ENCODE measurements at regions not wholly inside any gene's neighbourhood (a gene's known extent, or its start where the extent isn't known, plus 50 kb on each side); places are given as distances from the start of the nearest gene placed in this dataset.

GRCh38 chr10:71040343-71040742, 152.0 kb upstream of the PCBD1 start:
- H3K36me3 Mint-ChIP-seq = no peaks in the 10 kb centered on the region
- no peaks in the 10 kb centered on the region for H3K9me3 Mint-ChIP-seq
- H3K4me3 Mint-ChIP-seq = no peak overlapping the region
- H3K27ac Mint-ChIP-seq = no peak overlapping the region
- no peaks in the 10 kb centered on the region for H3K4me1 Mint-ChIP-seq
- H3K27me3 Mint-ChIP-seq = no peaks in the 10 kb centered on the region

DNA sequence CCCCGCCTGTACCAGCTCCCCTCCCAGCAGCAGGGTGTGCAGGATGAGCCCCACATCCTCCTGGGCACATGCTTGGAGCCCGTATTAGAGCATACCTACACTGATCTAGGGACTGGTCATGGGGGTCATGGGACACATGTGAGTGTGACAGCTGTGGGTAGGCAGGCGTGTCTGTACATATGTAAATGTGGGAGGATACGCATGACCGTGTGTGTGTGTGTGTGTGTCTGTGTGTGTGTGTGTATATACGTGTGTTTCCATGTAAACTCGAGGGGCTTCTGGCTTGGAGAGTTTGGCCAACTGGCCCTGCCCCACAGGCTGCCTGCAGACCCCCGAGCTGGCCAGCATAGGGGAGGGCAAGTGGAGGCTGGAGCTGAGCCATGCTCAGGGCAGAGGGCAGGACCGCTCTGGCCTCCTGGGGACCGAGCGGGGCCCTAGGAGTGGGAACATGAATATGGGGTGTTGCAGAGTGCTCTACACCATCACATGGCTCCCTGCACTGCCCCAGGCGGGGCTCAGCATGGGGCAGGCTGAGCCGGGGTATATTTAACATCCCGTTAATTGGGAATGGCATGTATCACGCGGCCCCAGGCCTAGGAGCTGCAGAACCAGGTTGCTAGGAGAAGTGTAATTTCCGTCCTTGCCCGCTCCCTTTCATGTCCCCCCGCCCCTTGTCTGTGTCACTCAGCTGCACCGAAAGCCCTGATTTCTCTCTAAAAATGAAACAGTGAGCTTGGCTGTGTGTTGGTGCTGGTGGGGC, 152.7 kb upstream of the PCBD1 start:
- Mint-ChIP-seq H3K9me3 (no peaks in the 10 kb centered on the region), H3K27me3 (no peaks in the 10 kb centered on the region), H3K4me3 (no peak overlapping the region), H3K4me1 (no peaks in the 10 kb centered on the region), H3K36me3 (no peaks in the 10 kb centered on the region), H3K27ac (no peak overlapping the region)

GRCh38 chr10:71042216-71042615, 153.9 kb upstream of the PCBD1 start:
- Mint-ChIP-seq H3K9me3 (no peaks in the 10 kb centered on the region), H3K27me3 (no peaks in the 10 kb centered on the region), H3K4me3 (no peak overlapping the region), H3K27ac (no peak overlapping the region), H3K4me1 (no peaks in the 10 kb centered on the region), H3K36me3 (no peaks in the 10 kb centered on the region)

GRCh38 chr10:71042699-71043098, 154.3 kb upstream of the PCBD1 start:
- no peaks in the 10 kb centered on the region for H3K4me1 Mint-ChIP-seq
- H3K9me3 Mint-ChIP-seq = no peaks in the 10 kb centered on the region
- no peak overlapping the region for H3K27ac Mint-ChIP-seq
- no peaks in the 10 kb centered on the region for H3K27me3 Mint-ChIP-seq
- no peaks in the 10 kb centered on the region for H3K36me3 Mint-ChIP-seq
- no peak overlapping the region for H3K4me3 Mint-ChIP-seq

DNA sequence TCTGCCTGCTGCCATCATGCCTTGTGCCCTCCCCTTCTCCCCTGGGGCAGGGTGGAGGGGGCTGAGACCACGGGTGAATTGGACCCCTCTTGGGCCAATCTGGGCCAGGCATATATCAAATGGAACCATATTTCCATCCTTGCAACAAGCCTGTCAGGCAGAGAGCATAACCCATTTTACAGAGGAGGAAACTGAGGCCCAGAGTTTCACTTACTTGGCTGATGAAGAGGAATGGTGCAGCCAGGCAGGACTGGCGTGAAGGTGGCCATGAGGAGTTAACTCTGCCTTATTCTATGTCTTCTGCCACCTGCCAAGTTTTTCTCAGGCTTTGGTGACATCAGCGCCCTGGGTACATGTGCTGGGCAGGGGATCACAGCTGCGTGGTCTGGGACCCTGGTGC, 155.5 kb upstream of the PCBD1 start:
- Mint-ChIP-seq H3K9me3 (no peaks in the 10 kb centered on the region), H3K36me3 (no peaks in the 10 kb centered on the region), H3K4me1 (no peaks in the 10 kb centered on the region), H3K27me3 (no peaks in the 10 kb centered on the region), H3K4me3 (no peak overlapping the region), H3K27ac (no peak overlapping the region)

DNA sequence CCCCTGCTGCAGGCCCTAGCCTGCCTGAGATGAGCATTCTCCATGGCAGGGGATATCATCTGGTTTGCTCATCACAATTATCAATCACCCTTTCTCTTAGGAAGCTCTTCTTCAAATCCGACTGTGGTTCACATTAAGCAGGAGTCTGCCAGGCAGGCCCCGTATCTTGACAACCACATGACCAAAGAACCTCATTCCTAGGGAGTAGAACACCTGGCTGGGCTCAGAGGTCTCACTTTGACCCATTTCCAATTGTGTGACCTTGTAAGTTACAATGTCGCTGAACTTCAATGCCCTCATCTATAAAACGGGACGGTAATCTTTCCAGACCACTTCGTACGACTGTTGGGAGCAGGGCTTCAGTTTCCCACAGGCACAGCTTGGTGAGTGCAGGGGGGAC, 156.4 kb upstream of the PCBD1 start:
- Mint-ChIP-seq H3K4me3 (no peak overlapping the region), H3K27ac (no peak overlapping the region), H3K27me3 (no peaks in the 10 kb centered on the region), H3K4me1 (no peaks in the 10 kb centered on the region), H3K36me3 (no peaks in the 10 kb centered on the region), H3K9me3 (no peaks in the 10 kb centered on the region)

- Mint-ChIP-seq H3K9me3 (no peaks in the 10 kb centered on the region), H3K27me3 (no peaks in the 10 kb centered on the region), H3K27ac (no peak overlapping the region), H3K4me1 (no peaks in the 10 kb centered on the region), H3K36me3 (no peaks in the 10 kb centered on the region), H3K4me3 (no peak overlapping the region)
Observed at GRCh38 chr10:71045204-71045809, 156.9 kb upstream of the PCBD1 start.

DNA sequence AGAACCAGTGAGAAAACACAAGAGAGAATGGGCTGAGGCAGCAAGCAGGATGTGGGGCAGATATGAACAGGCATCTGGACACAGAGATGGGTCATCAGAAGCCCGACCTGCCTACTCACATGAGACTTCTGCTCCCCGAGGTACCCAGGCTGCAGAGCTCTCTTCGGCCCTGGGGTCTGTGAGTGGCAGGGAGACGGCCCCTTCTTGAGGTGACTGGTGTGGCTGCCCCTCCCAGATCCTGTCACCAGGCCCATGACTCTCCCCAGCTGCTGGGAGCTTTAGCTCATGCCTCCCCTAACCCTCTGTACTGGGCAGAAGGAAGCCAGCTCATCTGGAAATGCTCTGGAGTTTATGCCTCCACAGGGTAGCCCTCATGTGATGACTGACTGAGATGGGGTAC, 157.6 kb upstream of the PCBD1 start:
- Mint-ChIP-seq H3K4me3 (no peak overlapping the region), H3K27ac (no peak overlapping the region), H3K27me3 (no peaks in the 10 kb centered on the region), H3K36me3 (no peaks in the 10 kb centered on the region), H3K9me3 (no peaks in the 10 kb centered on the region), H3K4me1 (no peaks in the 10 kb centered on the region)

GRCh38 chr10:71046747-71047146, 158.4 kb upstream of the PCBD1 start:
- Mint-ChIP-seq H3K27me3 (peaks cover under 1% of the 10 kb centered on the region), H3K4me3 (no peak overlapping the region), H3K36me3 (no peaks in the 10 kb centered on the region), H3K9me3 (no peaks in the 10 kb centered on the region), H3K27ac (no peak overlapping the region), H3K4me1 (no peaks in the 10 kb centered on the region)

- Mint-ChIP-seq H3K4me3 (no peak overlapping the region), H3K27me3 (peaks cover 2% of the 10 kb centered on the region), H3K9me3 (no peaks in the 10 kb centered on the region), H3K36me3 (no peaks in the 10 kb centered on the region), H3K27ac (no peak overlapping the region), H3K4me1 (no peaks in the 10 kb centered on the region)
Observed at GRCh38 chr10:71048971-71049615, 160.7 kb upstream of the PCBD1 start.

- Mint-ChIP-seq H3K9me3 (peaks cover 5% of the 10 kb centered on the region), H3K27me3 (peaks cover 3% of the 10 kb centered on the region), H3K27ac (no peak overlapping the region)
Observed at GRCh38 chr10:71049994-71050393, 161.6 kb upstream of the PCBD1 start.

GRCh38 chr10:71052076-71052660, 160.2 kb upstream of the UNC5B start:
- Mint-ChIP-seq H3K4me3 (no peak overlapping the region), H3K27me3 (peaks cover 3% of the 10 kb centered on the region), H3K9me3 (peaks cover 5% of the 10 kb centered on the region), H3K27ac (no peak overlapping the region), H3K4me1 (no peaks in the 10 kb centered on the region), H3K36me3 (no peaks in the 10 kb centered on the region)

More at GRCh38 chr10:71049994-71050393, 161.6 kb upstream of the PCBD1 start:
- H3K36me3 Mint-ChIP-seq = no peaks in the 10 kb centered on the region
- no peaks in the 10 kb centered on the region for H3K4me1 Mint-ChIP-seq
- H3K4me3 Mint-ChIP-seq = no peak overlapping the region

DNA sequence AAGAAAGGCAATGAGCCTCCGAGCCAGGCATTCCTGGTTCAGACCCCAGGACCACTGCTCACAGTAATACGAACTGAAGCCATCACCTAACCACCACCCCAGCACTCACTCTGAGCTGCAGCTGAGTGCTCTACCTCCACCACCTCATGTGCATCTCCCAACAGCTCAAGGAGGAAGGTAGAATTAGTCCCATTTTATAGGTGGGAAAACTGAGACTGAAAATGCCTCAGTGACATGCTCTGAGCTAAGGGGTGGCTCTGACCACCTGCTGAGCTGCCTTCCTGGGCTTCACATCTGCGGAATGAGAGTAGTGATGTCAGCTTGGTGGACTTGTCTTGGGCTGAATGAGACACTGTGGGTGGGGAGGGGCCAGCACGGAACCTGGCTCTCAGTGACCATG, 159.7 kb upstream of the UNC5B start:
- H3K4me1 Mint-ChIP-seq = no peaks in the 10 kb centered on the region
- no peak overlapping the region for H3K4me3 Mint-ChIP-seq
- H3K27me3 Mint-ChIP-seq = peaks cover 3% of the 10 kb centered on the region
- H3K9me3 Mint-ChIP-seq = peaks cover 5% of the 10 kb centered on the region
- H3K27ac Mint-ChIP-seq = no peak overlapping the region
- H3K36me3 Mint-ChIP-seq = no peaks in the 10 kb centered on the region

- no peak overlapping the region for H3K4me3 Mint-ChIP-seq
- H3K36me3 Mint-ChIP-seq = no peaks in the 10 kb centered on the region
- no peak overlapping the region for H3K27ac Mint-ChIP-seq
- H3K9me3 Mint-ChIP-seq = peaks cover 5% of the 10 kb centered on the region
- peaks cover 3% of the 10 kb centered on the region for H3K27me3 Mint-ChIP-seq
- no peaks in the 10 kb centered on the region for H3K4me1 Mint-ChIP-seq
Observed at GRCh38 chr10:71053169-71053895, 159.0 kb upstream of the UNC5B start.

- Mint-ChIP-seq H3K4me1 (no peaks in the 10 kb centered on the region), H3K9me3 (peaks cover 5% of the 10 kb centered on the region), H3K27ac (no peak overlapping the region), H3K4me3 (no peak overlapping the region), H3K36me3 (no peaks in the 10 kb centered on the region), H3K27me3 (peaks cover 2% of the 10 kb centered on the region)
Observed at GRCh38 chr10:71058308-71058707, 154.1 kb upstream of the UNC5B start.

Measured in activated naive CD4-positive, alpha-beta T cell treated with anti-CD3 and anti-CD28 coated beads, Interleukin-2, amount 50 U/mL, for 24 hours (primary cell).